HG03520 (cell line): ENCODE measurements at regions not wholly inside any gene's neighbourhood (a gene's known extent, or its start where the extent isn't known, plus 50 kb on each side); places are given as distances from the start of the nearest gene placed in this dataset.

ENCODE experiments used
- ATAC-seq: cut with Tn5 transposase; IDR thresholded peaks from one replicate; pipeline ENCODE4 v1.9.1; 2021; ENCODE audit warnings: mild to moderate bottlenecking, moderate library complexity; ENCODE audit not compliant: unreplicated experiment

GRCh38 chr16:66070140-66070917, 296.2 kb upstream of the CDH5 start:
- ATAC-seq: no peak

- ATAC-seq: no peak
These were observed 296.9 kb upstream of the CDH5 start for GRCh38 chr16:66069587-66069986.

- ATAC-seq: no peak
These were observed 300.1 kb upstream of the CDH5 start for GRCh38 chr16:66066404-66066803.

DNA sequence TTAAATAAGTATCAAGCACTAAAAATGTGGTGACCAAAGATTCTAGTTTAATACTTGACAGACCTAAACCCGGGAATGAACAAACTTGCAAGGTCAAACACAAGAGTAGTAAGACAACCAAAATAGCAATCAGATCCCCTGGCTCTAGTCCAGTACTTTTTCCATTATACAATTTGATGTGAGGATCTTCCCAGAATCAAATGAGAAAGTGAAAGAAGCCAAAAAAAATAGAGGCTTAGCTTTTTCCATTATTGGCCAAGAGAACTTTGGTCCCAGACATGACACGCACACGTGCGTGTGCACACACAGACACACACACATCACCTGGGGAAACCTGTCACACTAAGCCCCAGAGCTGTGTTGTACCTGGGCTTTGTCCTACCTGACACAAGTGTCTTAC, 300.6 kb upstream of the CDH5 start:
- ATAC-seq: no peak

- no peak for ATAC-seq
These were observed 301.5 kb upstream of the CDH5 start for GRCh38 chr16:66064801-66065530.

DNA sequence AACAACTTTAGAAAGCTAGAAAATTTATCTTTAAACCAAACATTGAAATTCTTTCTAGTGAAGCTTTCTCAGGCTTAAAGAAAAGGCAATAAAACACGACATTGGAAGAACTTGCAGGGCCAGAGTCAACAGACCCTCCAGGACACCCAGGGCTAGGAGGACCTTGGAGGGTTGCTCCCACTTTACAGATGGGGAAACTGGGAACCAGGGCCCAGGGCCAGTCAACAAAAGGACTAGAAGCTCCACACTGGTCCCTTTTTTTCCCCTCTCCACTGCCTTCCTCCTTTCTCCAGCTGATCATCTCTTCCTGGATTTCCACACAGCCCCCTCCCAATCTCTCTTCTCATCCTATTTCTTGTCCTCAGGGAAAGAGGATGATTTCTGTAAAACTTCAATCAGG, 307.7 kb upstream of the CDH5 start:
- no peak for ATAC-seq

- ATAC-seq: no peak
These were observed 308.3 kb upstream of the CDH5 start for GRCh38 chr16:66058172-66058691.

GRCh38 chr16:66057057-66057456, 309.4 kb upstream of the CDH5 start:
- no peak for ATAC-seq

GRCh38 chr16:66054095-66054494, 312.4 kb upstream of the CDH5 start:
- ATAC-seq: no peak

DNA sequence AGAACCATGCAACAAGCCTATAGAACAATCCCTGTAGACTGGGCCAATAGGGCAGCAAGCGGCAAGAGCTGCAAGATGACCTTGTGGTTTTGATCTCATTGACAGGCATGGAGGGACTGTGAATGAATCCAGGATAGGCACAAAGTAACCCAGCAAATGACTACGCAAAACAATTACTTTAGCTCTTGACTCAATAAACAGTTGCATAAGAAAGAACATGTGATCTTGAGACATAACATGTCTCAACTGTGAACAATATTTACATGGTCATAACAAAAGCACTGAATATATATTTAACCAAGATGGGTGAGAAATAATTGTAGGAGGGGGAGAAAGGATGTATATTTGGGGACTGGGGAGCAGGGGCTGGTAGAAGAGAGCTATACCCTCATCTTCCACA, 313.7 kb upstream of the CDH5 start:
- ATAC-seq: no peak

DNA sequence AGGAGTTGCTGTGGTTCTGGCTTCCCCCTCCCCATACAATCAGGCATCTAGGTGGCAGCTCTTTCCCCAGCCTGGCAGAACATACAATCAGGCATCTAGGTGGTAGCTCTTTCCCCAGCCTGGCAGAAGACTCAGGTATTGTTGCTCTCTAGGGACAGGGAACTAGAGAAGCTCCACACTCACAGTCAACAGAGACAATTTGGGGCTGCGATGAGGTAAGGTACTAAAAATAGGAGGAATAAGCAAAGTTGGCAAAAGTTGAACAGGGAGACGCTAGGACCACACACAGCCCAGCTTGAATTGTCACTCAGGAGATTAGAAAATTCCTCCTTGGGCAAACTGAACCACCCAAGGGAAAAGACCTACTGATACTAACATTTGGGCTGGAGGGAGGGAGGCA, 315.5 kb upstream of the CDH5 start:
- no peak for ATAC-seq

GRCh38 chr16:66049865-66050264, 316.6 kb upstream of the CDH5 start:
- ATAC-seq: no peak

GRCh38 chr16:66045626-66046025, 320.9 kb upstream of the CDH5 start:
- no peak for ATAC-seq

DNA sequence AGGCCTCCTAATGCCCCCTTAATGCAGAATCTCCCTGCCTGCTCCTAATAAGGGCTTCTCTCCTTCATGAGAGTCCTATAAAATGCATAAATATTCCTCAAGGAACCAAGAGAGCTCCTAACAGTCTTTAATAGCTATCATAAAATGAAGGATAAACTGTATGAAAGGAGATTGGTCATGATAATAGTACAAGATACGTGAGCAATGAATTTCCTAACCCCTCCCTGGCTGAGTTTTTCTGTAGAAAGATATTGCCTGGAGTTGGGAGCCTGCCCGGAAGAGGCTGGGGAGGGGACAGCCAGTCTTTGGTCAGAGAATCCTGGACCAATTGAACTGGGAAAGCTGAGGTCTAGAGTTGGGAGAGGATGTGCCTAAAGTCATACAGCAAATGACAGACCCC, 321.9 kb upstream of the CDH5 start:
- no peak for ATAC-seq

DNA sequence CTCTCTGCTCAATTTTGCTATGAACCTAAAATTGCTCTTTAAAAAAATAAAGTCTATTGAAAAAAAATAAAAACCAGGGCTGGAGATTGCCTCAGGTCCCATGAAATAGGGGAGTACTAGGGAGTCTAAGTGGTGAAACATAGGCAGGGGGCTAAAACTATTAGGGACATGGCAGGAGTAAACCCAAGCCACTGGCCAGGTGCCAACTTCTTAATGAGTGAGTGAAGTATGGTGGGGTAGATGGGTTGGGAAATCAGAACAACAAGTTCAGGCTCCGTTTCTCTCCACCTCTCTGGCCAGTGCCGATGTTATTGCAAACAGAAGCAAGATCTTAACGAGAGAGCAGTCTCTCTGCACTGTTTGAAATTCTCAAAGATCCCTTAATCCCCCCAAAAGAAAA, 322.4 kb upstream of the CDH5 start:
- no peak for ATAC-seq

DNA sequence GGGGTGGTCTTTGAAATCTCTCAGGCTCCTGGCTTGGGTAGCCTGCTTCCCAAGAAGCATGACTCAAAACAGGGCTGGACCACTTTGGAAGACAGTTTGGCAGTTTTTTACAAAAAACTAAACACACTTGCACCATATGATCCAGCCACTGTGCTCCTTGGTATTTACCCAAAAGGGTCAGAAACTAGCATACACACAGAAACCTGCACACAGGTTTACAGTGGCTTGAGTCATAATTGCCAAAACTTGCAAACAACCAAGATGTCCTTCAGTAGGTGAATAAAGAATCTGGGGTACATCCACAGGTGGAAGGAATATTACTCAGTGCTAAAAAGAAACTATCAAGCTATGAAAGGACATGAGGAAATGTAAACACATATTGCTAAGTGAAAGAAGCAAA, 323.2 kb upstream of the CDH5 start:
- no peak for ATAC-seq

- ATAC-seq: no peak
These were observed 324.1 kb upstream of the CDH5 start for GRCh38 chr16:66042341-66042740.

GRCh38 chr16:66041907-66042306, 324.6 kb upstream of the CDH5 start:
- no peak for ATAC-seq

DNA sequence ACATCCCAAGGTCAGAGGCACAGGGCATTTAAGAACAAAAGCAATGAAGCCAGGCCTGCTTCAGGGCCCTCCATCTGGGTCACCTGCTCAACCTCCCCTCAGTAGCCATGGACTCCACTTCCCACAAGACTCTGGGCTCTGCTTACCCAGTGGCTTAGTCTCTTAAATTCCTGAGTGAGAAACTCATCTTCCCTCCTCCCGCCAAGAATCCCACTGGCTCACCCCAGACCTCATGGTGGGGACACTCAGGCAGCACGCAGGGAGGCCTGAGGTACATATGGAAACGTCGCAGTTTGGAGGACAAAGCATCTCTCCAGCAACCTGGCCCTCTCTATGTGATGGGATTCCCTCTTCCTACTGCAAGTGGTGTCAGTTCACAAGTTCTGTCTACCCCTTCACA, 326.7 kb upstream of the CDH5 start:
- no peak for ATAC-seq

- no peak for ATAC-seq
These were observed 329.4 kb upstream of the CDH5 start for GRCh38 chr16:66036793-66037715.

- ATAC-seq: no peak
These were observed 330.3 kb upstream of the CDH5 start for GRCh38 chr16:66036184-66036583.
